ENCODE measurements at regions not wholly inside any gene's neighbourhood (a gene's known extent, or its start where the extent isn't known, plus 50 kb on each side); places are given as distances from the start of the nearest gene placed in this dataset.

GRCh38 chr2:121825003-121825950, 69.8 kb downstream of the TSN start:
- no peaks in the 10 kb centered on the region for H3K9me3 Mint-ChIP-seq
- H3K27ac Mint-ChIP-seq: no peak overlapping the region
- no peak overlapping the region for H3K4me2 ChIP-seq (replicated peaks; ENCODE audit: extremely low read depth, low read length, poor library complexity, severe bottlenecking)
- H3K4me3 ChIP-seq (replicated peaks in 1 of 3; ENCODE audit: low read depth in 2 of 3, low read length in 3 of 3): no peak overlapping the region
- no peak overlapping the region for H3K9ac ChIP-seq (ENCODE audit: insufficient read depth, low read length, poor library complexity, severe bottlenecking)
- no peak for TF ChIP-seq CTCF (IDR thresholded peaks at IDR 0.05)
- no peaks in the 10 kb centered on the region for H4K20me1 ChIP-seq (ENCODE audit: insufficient read depth, low read length)
- H3K36me3 ChIP-seq (replicated peaks in 1 of 2; ENCODE audit: control insufficient read depth in 1 of 2, insufficient read depth in 2 of 2, low read length in 2 of 2): no peaks in the 10 kb centered on the region
- peaks cover 0 to 5% (median 3%) of the 10 kb centered on the region in 3 donors for H3K27me3 Mint-ChIP-seq (ENCODE audit: low read depth in 3 of 3)
- H3K27me3 ChIP-seq (ENCODE audit: control insufficient read depth in 2 of 2, insufficient read depth in 2 of 2, low read length in 2 of 2): no peaks in the 10 kb centered on the region
- intact Hi-C loops (cut with micrococcal nuclease): no loop called here
- H3K27ac ChIP-seq (ENCODE audit: low read depth in 1 of 2, low read length in 2 of 2): no peak overlapping the region
- no peaks in the 10 kb centered on the region for H3K4me1 ChIP-seq (ENCODE audit: control insufficient read depth in 1 of 2, insufficient read depth in 2 of 2, low read length in 2 of 2)
- no peak overlapping the region for H3K4me3 Mint-ChIP-seq
- WGBS (ENCODE audit: insufficient coverage): 93% methylated on average over 7 of the region's 8 CpGs
- H2AFZ ChIP-seq (ENCODE audit: insufficient read depth, low read depth, low read length, poor library complexity, severe bottlenecking): no peak overlapping the region
- no peak for DNase-seq
- no peaks in the 10 kb centered on the region for H3K9me3 ChIP-seq (replicated peaks in 1 of 2; ENCODE audit: control insufficient read depth in 1 of 2, insufficient read depth in 1 of 2, low read length in 2 of 2)
- H3K4me1 Mint-ChIP-seq: no peaks in the 10 kb centered on the region
- no peaks in the 10 kb centered on the region for H3K79me2 ChIP-seq (ENCODE audit: insufficient read depth, low read length)
- H3K36me3 Mint-ChIP-seq: no peaks in the 10 kb centered on the region

- H3K4me2 ChIP-seq (replicated peaks; ENCODE audit: extremely low read depth, low read length, poor library complexity, severe bottlenecking): no peak overlapping the region
- H3K4me1 ChIP-seq (ENCODE audit: control insufficient read depth in 1 of 2, insufficient read depth in 2 of 2, low read length in 2 of 2): no peaks in the 10 kb centered on the region
- H4K20me1 ChIP-seq (ENCODE audit: insufficient read depth, low read length): no peaks in the 10 kb centered on the region
- no peaks in the 10 kb centered on the region for H3K36me3 Mint-ChIP-seq
- H3K4me1 Mint-ChIP-seq: no peaks in the 10 kb centered on the region
- no peak for TF ChIP-seq CTCF (IDR thresholded peaks at IDR 0.05)
- H2AFZ ChIP-seq (ENCODE audit: insufficient read depth, low read depth, low read length, poor library complexity, severe bottlenecking): no peak overlapping the region
- no peaks in the 10 kb centered on the region for H3K27me3 ChIP-seq (ENCODE audit: control insufficient read depth in 2 of 2, insufficient read depth in 2 of 2, low read length in 2 of 2)
- H3K4me3 Mint-ChIP-seq: no peak overlapping the region
- H3K36me3 ChIP-seq (replicated peaks in 1 of 2; ENCODE audit: control insufficient read depth in 1 of 2, insufficient read depth in 2 of 2, low read length in 2 of 2): no peaks in the 10 kb centered on the region
- peak overlapping the region in 1 of 7 donors; percentile 47 for H3K27ac Mint-ChIP-seq
- 87% methylated on average over 3 of the region's 3 CpGs for WGBS (ENCODE audit: insufficient coverage)
- peaks cover 0 to 6% (median 3%) of the 10 kb centered on the region in 3 donors for H3K27me3 Mint-ChIP-seq (ENCODE audit: low read depth in 3 of 3)
- no peaks in the 10 kb centered on the region for H3K9me3 ChIP-seq (replicated peaks in 1 of 2; ENCODE audit: control insufficient read depth in 1 of 2, insufficient read depth in 1 of 2, low read length in 2 of 2)
- intact Hi-C loops (cut with micrococcal nuclease): no loop called here
- no peak overlapping the region for H3K9ac ChIP-seq (ENCODE audit: insufficient read depth, low read length, poor library complexity, severe bottlenecking)
- DNase-seq: no peak
- no peaks in the 10 kb centered on the region for H3K79me2 ChIP-seq (ENCODE audit: insufficient read depth, low read length)
- H3K4me3 ChIP-seq (replicated peaks in 1 of 3; ENCODE audit: low read depth in 2 of 3, low read length in 3 of 3): no peak overlapping the region
- H3K27ac ChIP-seq (ENCODE audit: low read depth in 1 of 2, low read length in 2 of 2): no peak overlapping the region
- H3K9me3 Mint-ChIP-seq: no peaks in the 10 kb centered on the region
These were observed 70.6 kb downstream of the TSN start for GRCh38 chr2:121826036-121826435.
